D721Med (cell line): ENCODE measurements at regions not wholly inside any gene's neighbourhood (a gene's known extent, or its start where the extent isn't known, plus 50 kb on each side); places are given as distances from the start of the nearest gene placed in this dataset.
"Not testable (repeated sequence)": the region's sequence is repeated elsewhere in the genome, so short reads cannot be mapped to it uniquely, and the experiment has no call there.

Experiments
- DNase-seq: peaks from one replicate; pipeline ENCODE4 v3.0.0; 2011; ENCODE audit warnings: low spot score; ENCODE audit not compliant: insufficient read length
- FAIRE-seq: peaks from 2 replicates; lab custom pipeline; 2011; peaks lifted over from hg19 to GRCh38; lab: Jason Lieb, UNC
- CTCF ChIP-seq: IDR thresholded peaks from 2 replicates; pipeline ENCODE4 v1.5.1; 2012; ENCODE audit warnings: mild to moderate bottlenecking, control low read depth; ENCODE audit not compliant: insufficient read depth; ENCODE audit errors: missing control alignments

DNA sequence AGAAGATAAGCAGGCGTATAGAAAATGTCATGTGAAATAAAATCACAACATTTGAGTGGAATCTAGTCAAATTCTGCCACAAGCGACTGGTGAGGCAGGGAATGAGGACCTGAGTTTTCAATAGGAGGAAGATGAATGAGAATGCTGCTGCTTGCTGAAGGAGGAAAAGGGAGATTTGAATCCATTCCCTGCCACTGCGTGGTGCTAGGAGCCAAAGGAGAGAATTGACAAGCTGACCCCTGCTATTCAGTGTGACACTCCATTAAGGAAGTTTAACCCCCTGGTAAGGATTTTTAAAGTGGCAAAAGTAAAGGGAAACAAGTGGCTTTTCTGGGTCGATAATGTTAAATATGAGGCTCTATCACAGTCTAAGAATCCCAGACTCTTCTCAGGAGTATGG, 314.0 kb downstream of the NAF1 start:
- no peak for FAIRE-seq
- DNase-seq, result no peak
- TF ChIP-seq CTCF, result no peak

DNA sequence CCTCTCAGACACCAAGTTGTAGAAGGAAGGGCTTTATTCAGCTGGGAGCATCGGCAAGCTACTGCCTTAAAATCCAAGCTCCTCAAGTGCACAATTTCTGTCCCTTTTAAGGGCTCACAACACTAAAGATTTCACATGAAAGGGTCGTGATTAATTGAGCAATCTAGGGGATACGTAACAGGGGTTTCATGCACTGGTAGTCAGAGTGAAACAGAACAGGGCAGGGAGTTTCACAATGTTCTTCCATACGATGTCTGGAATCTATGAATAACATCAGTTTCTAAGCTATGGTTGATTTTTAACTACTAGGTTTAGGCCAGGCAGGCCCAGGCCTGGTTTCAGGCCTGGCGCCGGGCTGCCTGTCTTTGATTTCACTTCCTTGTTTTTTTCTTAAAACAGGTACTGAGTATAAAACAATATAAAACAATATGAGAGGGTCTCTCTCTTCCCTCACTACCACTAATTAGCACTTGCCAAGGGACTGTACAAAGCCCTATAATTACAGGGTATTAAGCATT, 315.4 kb downstream of the NAF1 start:
- DNase-seq, FAIRE-seq: not testable (repeated sequence)

DNA sequence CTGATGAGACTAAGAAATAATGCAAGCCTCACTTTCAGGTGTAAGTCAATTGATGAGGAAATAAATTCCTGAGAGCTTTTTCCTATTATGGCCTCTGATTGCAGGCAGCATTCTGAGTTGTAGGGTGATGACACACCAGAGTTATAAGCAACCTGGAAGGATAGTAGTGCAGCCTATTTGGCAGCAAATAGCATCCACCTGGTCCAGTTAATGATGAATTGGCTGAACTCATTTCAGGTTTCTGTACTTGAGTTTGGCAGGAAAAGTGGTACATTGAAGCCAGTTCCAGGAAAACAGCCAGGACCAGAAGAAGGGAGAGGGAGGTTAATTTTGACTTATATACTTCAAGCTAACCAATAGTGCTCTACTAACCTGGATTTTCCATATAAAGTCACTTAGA, 316.8 kb downstream of the NAF1 start:
- FAIRE-seq, result no peak

DNA sequence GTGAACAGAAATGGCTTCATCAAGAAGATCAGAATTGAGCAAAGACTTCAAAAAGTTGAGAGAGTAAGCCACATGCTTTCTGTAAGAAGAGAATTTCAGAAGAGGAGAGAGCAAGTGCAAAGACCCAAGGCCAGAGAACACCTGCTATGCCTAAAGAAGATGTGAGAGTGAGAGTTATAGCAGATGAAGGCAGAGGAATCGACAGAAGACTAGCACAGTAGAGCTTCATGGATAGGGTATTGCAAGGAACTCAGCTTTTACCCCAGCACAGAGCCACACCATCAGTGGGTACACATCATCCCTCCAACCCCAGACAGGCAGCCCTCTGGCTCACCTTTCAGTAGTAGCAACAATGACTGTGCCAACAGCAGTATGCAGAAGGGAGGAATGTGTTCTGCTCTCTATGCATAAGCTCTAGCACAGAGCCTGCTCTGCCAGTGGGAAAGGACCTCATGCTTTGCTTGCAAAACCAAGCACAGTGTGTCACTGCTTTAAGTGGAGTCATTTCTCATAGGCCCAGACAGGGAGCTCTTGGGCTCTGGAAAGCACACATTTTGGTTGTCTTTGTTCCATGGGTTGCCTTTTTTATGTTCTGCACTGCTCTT, 318.6 kb downstream of the NAF1 start:
- DNase-seq, result no peak
- TF ChIP-seq CTCF, result no peak
- no peak for FAIRE-seq

More for the DNA sequence above, 316.8 kb downstream of the NAF1 start:
- no peak for DNase-seq
- no peak for TF ChIP-seq CTCF

DNA sequence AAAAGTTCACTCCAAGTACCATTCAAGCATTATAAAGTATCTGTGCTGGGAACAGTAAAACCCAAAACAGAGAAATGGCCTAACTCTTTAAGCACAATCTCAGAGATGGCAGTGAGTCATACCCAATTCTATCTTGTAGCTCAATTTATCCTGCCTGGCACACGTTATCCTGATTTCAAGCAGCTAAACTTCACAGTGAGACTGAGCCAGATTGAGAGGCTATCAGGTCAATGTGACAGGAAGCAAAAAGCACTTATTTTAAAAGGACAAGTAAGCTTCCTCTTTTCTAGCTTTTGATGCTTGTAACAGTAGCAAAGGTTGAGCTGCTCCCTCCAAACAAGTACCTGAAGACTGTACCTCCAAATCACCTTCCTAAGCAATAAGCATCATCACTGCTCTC, 324.9 kb downstream of the NAF1 start:
- TF ChIP-seq CTCF, result no peak
- peak; percentile 32 for FAIRE-seq
- DNase-seq, result no peak

- no peak for TF ChIP-seq CTCF
- FAIRE-seq (no peak), DNase-seq (no peak)
Measured at GRCh38 chr4:162839814-162840213, 326.9 kb downstream of the NAF1 start.

GRCh38 chr4:162838671-162839070, 328.0 kb downstream of the NAF1 start:
- FAIRE-seq, result no peak
- no peak for DNase-seq

More at GRCh38 chr4:162838671-162839070, 328.0 kb downstream of the NAF1 start:
- TF ChIP-seq CTCF, result no peak
